HG02884 (cell line): ENCODE measurements at regions not wholly inside any gene's neighbourhood (a gene's known extent, or its start where the extent isn't known, plus 50 kb on each side); places are given as distances from the start of the nearest gene placed in this dataset.
"Not testable (repeated sequence)": the region's sequence is repeated elsewhere in the genome, so short reads cannot be mapped to it uniquely, and the experiment has no call there.

Experiments used
- ATAC-seq: cut with Tn5 transposase; IDR thresholded peaks from one replicate; pipeline ENCODE4 v1.9.1; 2021; ENCODE audit warnings: mild to moderate bottlenecking, moderate library complexity; ENCODE audit not compliant: unreplicated experiment

- no peak for ATAC-seq
These were observed 310.4 kb downstream of the ZNF674 start for GRCh38 chrX:46234775-46235174.

GRCh38 chrX:46228389-46228788 lies 316.8 kb downstream of the ZNF674 start:
- no peak for ATAC-seq

- no peak for ATAC-seq
These were observed 318.8 kb downstream of the ZNF674 start for GRCh38 chrX:46226422-46226821.

- ATAC-seq, result not testable (repeated sequence)
These were observed 321.7 kb downstream of the ZNF674 start for GRCh38 chrX:46223499-46223898.

- no peak for ATAC-seq
These were observed 324.4 kb downstream of the ZNF674 start for GRCh38 chrX:46220822-46221221.

GRCh38 chrX:46218373-46218772 lies 326.8 kb downstream of the ZNF674 start:
- ATAC-seq, result no peak

GRCh38 chrX:46216406-46216805 lies 328.8 kb downstream of the ZNF674 start:
- ATAC-seq, result no peak

GRCh38 chrX:46211079-46211478 lies 334.1 kb downstream of the ZNF674 start:
- ATAC-seq, result no peak

- no peak for ATAC-seq
These were observed 335.5 kb downstream of the ZNF674 start for GRCh38 chrX:46209768-46210167.

- ATAC-seq, result no peak
These were observed 336.2 kb downstream of the ZNF674 start for GRCh38 chrX:46209037-46209436.

GRCh38 chrX:46208225-46208854 lies 336.9 kb downstream of the ZNF674 start:
- no peak for ATAC-seq

- no peak for ATAC-seq
These were observed 340.3 kb downstream of the ZNF674 start for GRCh38 chrX:46204721-46205422.

- no peak for ATAC-seq
These were observed 342.3 kb downstream of the ZNF674 start for GRCh38 chrX:46202733-46203514.

GRCh38 chrX:46200413-46200812 lies 344.8 kb downstream of the ZNF674 start:
- no peak for ATAC-seq

GRCh38 chrX:46198858-46199257 lies 346.4 kb downstream of the ZNF674 start:
- ATAC-seq, result no peak

- ATAC-seq, result not testable (repeated sequence)
These were observed 358.5 kb downstream of the ZNF674 start for GRCh38 chrX:46186811-46187106.

- no peak for ATAC-seq
These were observed 359.1 kb downstream of the ZNF674 start for GRCh38 chrX:46185923-46186810.

GRCh38 chrX:46184749-46185148 lies 360.5 kb downstream of the ZNF674 start:
- no peak for ATAC-seq

GRCh38 chrX:46180258-46180687 lies 364.9 kb downstream of the ZNF674 start:
- ATAC-seq, result peak; percentile 85

- no peak for ATAC-seq
These were observed 365.5 kb downstream of the ZNF674 start for GRCh38 chrX:46179748-46180147.

GRCh38 chrX:46178763-46179162 lies 366.5 kb downstream of the ZNF674 start:
- no peak for ATAC-seq
